ENCODE measurements at regions not wholly inside any gene's neighbourhood (a gene's known extent, or its start where the extent isn't known, plus 50 kb on each side); places are given as distances from the start of the nearest gene placed in this dataset.

GRCh38 chr6:8337147-8337546, 98.2 kb downstream of the SLC35B3 start:
- no peak overlapping the region for H3K27ac ChIP-seq
- ATAC-seq: no peak
- H3K4me1 ChIP-seq: no peaks in the 10 kb centered on the region
- H3K36me3 ChIP-seq: no peaks in the 10 kb centered on the region
- no peaks in the 10 kb centered on the region for H3K27me3 ChIP-seq
- intact Hi-C loops (cut with DNase I; ENCODE audit: low total_unique reads): no loop called here
- no peak overlapping the region for H3K4me3 ChIP-seq
- in situ Hi-C loops (cut with MboI; ENCODE audit: low sequenced_read_pairs in 4 of 4): no loop called here
- DNase-seq: no peak
- TF ChIP-seq CTCF (IDR thresholded peaks at IDR 0.05 in 4 of 5, conservative IDR thresholded peaks at IDR 0.05 in 1 of 5): no peak
- TF ChIP-seq POLR2A (IDR thresholded peaks at IDR 0.05): no peak
- no peaks in the 10 kb centered on the region for H3K9me3 ChIP-seq

- Histone ChIP-seq H3K4me3 (no peak overlapping the region), H3K36me3 (no peaks in the 10 kb centered on the region), H3K27ac (no peak overlapping the region), H3K9me3 (no peaks in the 10 kb centered on the region), H3K27me3 (no peaks in the 10 kb centered on the region), H3K4me1 (no peaks in the 10 kb centered on the region)
- in situ Hi-C loops (cut with MboI; ENCODE audit: low sequenced_read_pairs in 4 of 4) (no loop called here), intact Hi-C loops (cut with DNase I; ENCODE audit: low total_unique reads) (no loop called here)
- no peak for TF ChIP-seq POLR2A (IDR thresholded peaks at IDR 0.05)
- TF ChIP-seq CTCF (IDR thresholded peaks at IDR 0.05 in 4 of 5, conservative IDR thresholded peaks at IDR 0.05 in 1 of 5): no peak
- DNase-seq: no peak
- no peak for ATAC-seq
Observed at GRCh38 chr6:8336406-8337057, 98.8 kb downstream of the SLC35B3 start.

DNA sequence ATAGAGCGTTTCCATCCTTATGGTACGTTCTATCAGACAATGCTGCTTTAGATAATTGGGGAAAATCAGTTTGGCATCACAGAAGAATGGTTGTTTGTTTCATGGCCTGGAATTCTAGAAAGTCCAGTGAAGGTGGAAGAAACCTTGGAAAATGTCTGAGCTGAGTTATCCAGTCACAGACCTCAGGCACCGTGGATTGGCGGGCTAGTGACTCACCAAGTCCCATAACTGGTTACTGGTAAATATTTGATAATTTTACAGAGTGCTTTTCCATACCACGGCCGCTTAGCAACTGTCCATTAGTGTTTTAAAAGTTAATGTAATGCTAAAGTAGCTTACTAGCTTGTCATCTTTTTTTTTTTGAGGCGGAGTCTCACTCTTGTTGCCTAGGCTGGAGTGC, 99.4 kb downstream of the SLC35B3 start:
- no peak for DNase-seq
- in situ Hi-C loops (cut with MboI; ENCODE audit: low sequenced_read_pairs in 4 of 4): no loop called here

DNA sequence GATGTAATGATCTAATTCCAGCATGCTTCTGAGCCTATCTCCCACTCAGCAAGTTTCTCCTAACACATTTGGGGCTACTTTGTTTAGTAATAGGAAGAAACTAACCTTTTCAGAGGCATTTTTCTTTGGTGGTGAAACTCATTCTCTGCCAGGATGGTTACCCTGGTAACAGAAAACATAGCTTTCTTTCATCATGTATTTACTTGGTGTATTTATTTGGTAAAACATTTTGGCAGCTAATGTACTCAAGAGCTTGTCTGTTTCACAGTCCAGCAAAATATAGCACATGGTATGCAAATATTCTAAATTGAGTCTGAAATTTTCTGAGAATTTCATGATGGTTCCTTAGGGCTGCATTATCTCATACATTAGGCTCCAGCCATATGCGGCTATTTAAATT, 100.0 kb downstream of the SLC35B3 start:
- intact Hi-C loops (cut with DNase I; ENCODE audit: low total_unique reads): no loop called here
- H3K4me1 ChIP-seq: no peaks in the 10 kb centered on the region
- H3K9me3 ChIP-seq: no peaks in the 10 kb centered on the region
- in situ Hi-C loops (cut with MboI; ENCODE audit: low sequenced_read_pairs in 4 of 4): no loop called here
- H3K36me3 ChIP-seq: no peaks in the 10 kb centered on the region
- TF ChIP-seq POLR2A (IDR thresholded peaks at IDR 0.05) (no peak), CTCF (IDR thresholded peaks at IDR 0.05 in 4 of 5, conservative IDR thresholded peaks at IDR 0.05 in 1 of 5) (no peak)
- DNase-seq (no peak), ATAC-seq (no peak)
- H3K4me3 ChIP-seq: no peak overlapping the region
- no peaks in the 10 kb centered on the region for H3K27me3 ChIP-seq
- H3K27ac ChIP-seq: no peak overlapping the region

More for the DNA sequence above, 99.4 kb downstream of the SLC35B3 start:
- intact Hi-C loops (cut with DNase I; ENCODE audit: low total_unique reads): no loop called here
- no peaks in the 10 kb centered on the region for H3K9me3 ChIP-seq
- H3K4me1 ChIP-seq: no peaks in the 10 kb centered on the region
- TF ChIP-seq CTCF (IDR thresholded peaks at IDR 0.05 in 4 of 5, conservative IDR thresholded peaks at IDR 0.05 in 1 of 5): no peak
- TF ChIP-seq POLR2A (IDR thresholded peaks at IDR 0.05): no peak
- H3K4me3 ChIP-seq: no peak overlapping the region
- no peak for ATAC-seq
- no peaks in the 10 kb centered on the region for H3K27me3 ChIP-seq
- no peak overlapping the region for H3K27ac ChIP-seq
- H3K36me3 ChIP-seq: no peaks in the 10 kb centered on the region

DNA sequence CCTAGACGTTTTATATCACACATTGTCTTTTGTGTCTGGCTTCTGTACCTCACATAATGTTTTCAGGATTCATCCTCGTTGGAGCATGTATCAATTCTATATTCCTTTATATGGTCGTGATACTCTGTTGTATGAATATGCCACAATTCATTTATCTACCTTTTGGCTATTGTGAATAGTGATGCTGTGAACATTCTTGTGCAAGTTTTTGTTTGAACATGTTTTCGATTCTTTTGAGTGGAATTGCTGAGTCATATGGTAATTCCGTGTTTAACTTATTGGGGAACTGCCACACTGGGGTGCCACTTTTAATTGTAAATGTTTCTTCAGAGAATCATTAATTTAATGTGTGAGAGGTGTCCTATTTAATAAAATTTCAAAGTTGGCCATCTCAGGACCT, 101.2 kb downstream of the SLC35B3 start:
- no peaks in the 10 kb centered on the region for H3K27me3 ChIP-seq
- intact Hi-C loops (cut with DNase I; ENCODE audit: low total_unique reads): no loop called here
- in situ Hi-C loops (cut with MboI; ENCODE audit: low sequenced_read_pairs in 4 of 4): no loop called here
- no peak overlapping the region for H3K4me3 ChIP-seq
- TF ChIP-seq POLR2A (IDR thresholded peaks at IDR 0.05) (no peak), CTCF (IDR thresholded peaks at IDR 0.05 in 4 of 5, conservative IDR thresholded peaks at IDR 0.05 in 1 of 5) (no peak)
- no peak for DNase-seq
- no peak for ATAC-seq
- no peak overlapping the region for H3K27ac ChIP-seq
- no peaks in the 10 kb centered on the region for H3K9me3 ChIP-seq
- H3K4me1 ChIP-seq: no peaks in the 10 kb centered on the region
- H3K36me3 ChIP-seq: no peaks in the 10 kb centered on the region
